Heart left ventricle (tissue), 13 donors: ENCODE measurements at regions not wholly inside any gene's neighbourhood (a gene's known extent, or its start where the extent isn't known, plus 50 kb on each side); places are given as distances from the start of the nearest gene placed in this dataset.

Source experiments
- POLR2A ChIP-seq, 2 donors: fragments of 450-650 bp; IDR thresholded peaks; one replicate each; pipeline ENCODE4 v1.6.1; 2017; ENCODE audit warnings: antibody characterized with exemption in 2 of 2, mild to moderate bottlenecking in 2 of 2, moderate library complexity in 2 of 2
- TF ChIP-seq, protein P1 (sequence below), 12 donors: fragments of 200-600 bp; sonication (generic) in 4 of 12; IDR thresholded peaks; one replicate each; pipeline versions ENCODE4 v1.5.0 to v1.8.0; 2018 to 2022; ENCODE audit warnings: antibody characterized with exemption in 12 of 12, mild to moderate bottlenecking in 5 of 12
- donor health status: ischemic (EF 13 %, LVEDD 7.1; RV severe dilation, severe dysfunction).
- donor health status: DM: no; HTN: yes; CAD: no.
- donor health status: DM: no; HTN: no; CAD: no.
- donor health status: ischemic (EF 25% LVEDD 6.9; RV normal size, moderate dysfunction).
- donor health status: ischemic (EF 25% LVEDD 5.7; RV mildly dilated, moderate dysfunction).
- donor health status: ischemic (EF 35%, LVEDD 5.7; RV mildly dilated, moderate dysfunction).
- donor health status: nonischemic (EF 11% LVEDD 7.7; RV severe dilation, severe dysfunction).
- donor health status: DM: yes; HTN: yes; CAD: no.
- donor health status: PGD.
- donor health status: ischemic (EF 29% LVEDD 5.4; RV normal size, mild dysfunction).
- donor health status: nonischemic (EF 23%, LVEDD 6.1; RV moderate dilation, normal function).

DNA sequence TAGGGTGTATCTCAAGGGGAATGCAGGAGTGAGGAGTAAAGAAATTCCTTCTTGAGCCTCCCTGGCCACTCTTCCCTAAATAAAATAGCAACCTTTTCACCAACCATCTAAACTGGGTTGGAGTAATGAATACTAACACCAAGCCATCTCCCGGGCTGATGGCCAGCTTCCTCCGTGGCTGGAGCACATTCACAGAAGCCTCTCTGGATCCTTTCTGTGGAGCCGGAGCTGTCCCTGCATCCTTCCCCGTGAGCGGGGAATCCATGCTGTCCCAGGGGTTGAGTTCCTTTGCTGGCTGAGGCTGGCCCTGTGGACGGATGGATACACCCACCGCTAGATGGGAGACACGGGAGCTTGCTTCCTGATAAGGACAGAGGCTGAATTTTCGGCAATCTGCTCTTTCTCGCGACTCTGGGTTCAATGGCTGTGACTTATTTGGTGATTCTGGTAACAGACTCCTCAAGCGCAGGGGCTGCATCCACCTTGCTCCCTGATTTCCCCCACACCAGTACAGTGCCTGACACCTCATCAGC lies 370.3 kb downstream of the ZNF536 start:
- TF ChIP-seq, protein P1, sequence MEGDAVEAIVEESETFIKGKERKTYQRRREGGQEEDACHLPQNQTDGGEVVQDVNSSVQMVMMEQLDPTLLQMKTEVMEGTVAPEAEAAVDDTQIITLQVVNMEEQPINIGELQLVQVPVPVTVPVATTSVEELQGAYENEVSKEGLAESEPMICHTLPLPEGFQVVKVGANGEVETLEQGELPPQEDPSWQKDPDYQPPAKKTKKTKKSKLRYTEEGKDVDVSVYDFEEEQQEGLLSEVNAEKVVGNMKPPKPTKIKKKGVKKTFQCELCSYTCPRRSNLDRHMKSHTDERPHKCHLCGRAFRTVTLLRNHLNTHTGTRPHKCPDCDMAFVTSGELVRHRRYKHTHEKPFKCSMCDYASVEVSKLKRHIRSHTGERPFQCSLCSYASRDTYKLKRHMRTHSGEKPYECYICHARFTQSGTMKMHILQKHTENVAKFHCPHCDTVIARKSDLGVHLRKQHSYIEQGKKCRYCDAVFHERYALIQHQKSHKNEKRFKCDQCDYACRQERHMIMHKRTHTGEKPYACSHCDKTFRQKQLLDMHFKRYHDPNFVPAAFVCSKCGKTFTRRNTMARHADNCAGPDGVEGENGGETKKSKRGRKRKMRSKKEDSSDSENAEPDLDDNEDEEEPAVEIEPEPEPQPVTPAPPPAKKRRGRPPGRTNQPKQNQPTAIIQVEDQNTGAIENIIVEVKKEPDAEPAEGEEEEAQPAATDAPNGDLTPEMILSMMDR (IDR thresholded peaks at IDR 0.05) = no peak
- TF ChIP-seq POLR2A (IDR thresholded peaks at IDR 0.05) = no peak
